IMR-90 (cell line): ENCODE measurements at regions not wholly inside any gene's neighbourhood (a gene's known extent, or its start where the extent isn't known, plus 50 kb on each side); places are given as distances from the start of the nearest gene placed in this dataset.

Source experiments
- ATAC-seq: fragments of 200-7000 bp; cut with Tn5 transposase; 2 replicates; pipeline ENCODE4 v1.9.1; 2020; ENCODE audit warnings: low read depth, mild to moderate bottlenecking, moderate library complexity
- BruUV-seq: library from RNA; stranded (reverse); fragments of 400-500 nt; replicated peaks from 2 replicates; lab custom pipeline; 2021; lab: Mats Ljungman, UMichigan
- CTCF ChIA-PET: fragments of 300-600 bp; formaldehyde crosslinking; extraction: SDS; loops from one replicate; lab custom pipeline; 2021; ENCODE audit warnings: antibody characterized with exemption; lab: Yijun Ruan, JAX
- POLR2A ChIA-PET: fragments of 300-600 bp; sonication (Branson Sonifier 250); formaldehyde crosslinking; loops from one replicate; lab custom pipeline; 2022; ENCODE audit warnings: antibody characterized with exemption; ENCODE audit not compliant: unreplicated experiment; lab: Charles Lee
- DNase-seq: peaks from one replicate; pipeline ENCODE4 v3.0.0; 2013
- H2AFZ ChIP-seq: replicated peaks from 2 replicates; pipeline ENCODE3; 2013; ENCODE audit warnings: low read length, mild to moderate bottlenecking; ENCODE audit not compliant: poor library complexity
- H2AK5ac ChIP-seq: 2 replicates; pipeline ENCODE4 v1.6.1; 2013; ENCODE audit warnings: low read depth, low read length, inconsistent platforms
- H2AK9ac ChIP-seq: replicated peaks from 2 replicates; pipeline ENCODE3; 2013; ENCODE audit warnings: mild to moderate bottlenecking, low read depth, low read length, moderate library complexity; ENCODE audit not compliant: poor library complexity
- H2BK120ac ChIP-seq: 2 replicates; pipeline ENCODE4 v1.6.1; 2013; ENCODE audit warnings: low read depth, low read length, inconsistent platforms
- H2BK15ac ChIP-seq: 3 replicates; pipeline ENCODE4 v1.6.1; 2013; ENCODE audit warnings: low read depth, low read length, inconsistent platforms
- H2BK20ac ChIP-seq: 2 replicates; pipeline ENCODE4 v1.6.1; 2013; ENCODE audit warnings: low read depth, mild to moderate bottlenecking, inconsistent platforms, low read length, moderate library complexity
- H2BK5ac ChIP-seq: 2 replicates; pipeline ENCODE4 v1.6.1; 2013; ENCODE audit warnings: mild to moderate bottlenecking, low read depth, low read length, inconsistent platforms; ENCODE audit not compliant: poor library complexity, severe bottlenecking
- H3K14ac ChIP-seq: replicated peaks from 2 replicates; pipeline ENCODE4 v1.6.1; 2013; ENCODE audit warnings: low read depth, low read length, inconsistent platforms
- H3K18ac ChIP-seq: 2 replicates; pipeline ENCODE4 v1.6.1; 2013; ENCODE audit warnings: low read depth, low read length, control low read depth
- H3K23ac ChIP-seq: 2 replicates; pipeline ENCODE4 v1.6.1; 2013; ENCODE audit warnings: low read depth, low read length, inconsistent platforms
- H3K27ac ChIP-seq: 2 replicates; pipeline ENCODE4 v1.5.1; 2013; ENCODE audit warnings: mild to moderate bottlenecking, control low read depth, low read length; ENCODE audit not compliant: insufficient read depth
- H3K27me3 ChIP-seq: 2 replicates; pipeline ENCODE4 v1.6.1; 2013; ENCODE audit warnings: low read length; ENCODE audit not compliant: control insufficient read depth, insufficient read depth
- H3K36me3 ChIP-seq: 2 replicates; pipeline ENCODE4 v1.6.1; 2013; ENCODE audit warnings: low read length, mixed read lengths; ENCODE audit not compliant: control insufficient read depth, insufficient read depth
- H3K4ac ChIP-seq: 2 replicates; pipeline ENCODE4 v1.6.1; 2013; ENCODE audit warnings: low read depth, low read length, inconsistent platforms
- H3K4me1 ChIP-seq: 2 replicates; pipeline ENCODE4 v1.6.1; 2013; ENCODE audit warnings: low read length, mixed read lengths; ENCODE audit not compliant: control insufficient read depth, insufficient read depth
- H3K4me2 ChIP-seq: 2 replicates; pipeline ENCODE4 v1.6.1; 2013; ENCODE audit warnings: low read depth, mild to moderate bottlenecking, control low read depth, low read length, moderate library complexity
- H3K4me3 ChIP-seq: 2 replicates; pipeline ENCODE4 v1.5.1; 2013; ENCODE audit warnings: low read depth, mild to moderate bottlenecking, control low read depth, low read length, moderate library complexity; ENCODE audit not compliant: insufficient read depth
- H3K56ac ChIP-seq: 2 replicates; pipeline ENCODE4 v1.6.1; 2013; ENCODE audit warnings: low read length, inconsistent platforms; ENCODE audit not compliant: insufficient read depth; ENCODE audit errors: extremely low read depth
- H3K79me1 ChIP-seq, 2 experiments: 2 replicates each; pipeline ENCODE4 v1.6.1; 2013; ENCODE audit warnings: low read length in 2 of 2, inconsistent platforms in 1 of 2, low read depth in 1 of 2
- H3K9ac ChIP-seq: 2 replicates; pipeline ENCODE4 v1.6.1; 2013; ENCODE audit warnings: low read depth, low read length, control low read depth
- H3K9me1 ChIP-seq: 2 replicates; pipeline ENCODE4 v1.6.1; 2013; ENCODE audit warnings: low read length, inconsistent platforms; ENCODE audit not compliant: insufficient read depth
- H3K9me3 ChIP-seq: 2 replicates; pipeline ENCODE4 v1.6.1; 2013; ENCODE audit warnings: low read length; ENCODE audit not compliant: control insufficient read depth, insufficient read depth
- H4K20me1 ChIP-seq: 2 replicates; pipeline ENCODE4 v1.6.1; 2013; ENCODE audit warnings: low read length, inconsistent platforms; ENCODE audit not compliant: insufficient read depth
- H4K5ac ChIP-seq: 2 replicates; pipeline ENCODE4 v1.6.1; 2013; ENCODE audit warnings: mild to moderate bottlenecking, low read depth, low read length, control low read depth
- H4K8ac ChIP-seq, 2 experiments: 2 replicates each; pipeline ENCODE4 v1.6.1; 2013; ENCODE audit warnings: low read depth in 2 of 2, low read length in 2 of 2, control low read depth in 1 of 2, inconsistent platforms in 1 of 2
- H4K91ac ChIP-seq: 2 replicates; pipeline ENCODE4 v1.6.1; 2013; ENCODE audit warnings: low read depth, low read length, inconsistent platforms; ENCODE audit not compliant: insufficient read depth
- CHD1 ChIP-seq: IDR thresholded peaks from 2 replicates; pipeline ENCODE4 v1.6.1; 2012; ENCODE audit warnings: low read depth, low read length, improper control_type of control experiment
- CTCF ChIP-seq: conservative IDR thresholded peaks from 2 replicates; pipeline ENCODE4 v1.5.1; 2012; ENCODE audit warnings: mild to moderate bottlenecking, low read depth, low read length, improper control_type of control experiment
- RAD21 ChIP-seq: IDR thresholded peaks from 2 replicates; pipeline ENCODE4 v1.6.1; 2012; ENCODE audit warnings: low read length, improper control_type of control experiment
- RCOR1 ChIP-seq: IDR thresholded peaks from 2 replicates; pipeline ENCODE4 v1.6.1; 2012; ENCODE audit warnings: mild to moderate bottlenecking, low read length, improper control_type of control experiment; ENCODE audit not compliant: insufficient replicate concordance
- USF2 ChIP-seq: fragments of 150-350 bp; IDR thresholded peaks from 2 replicates; pipeline ENCODE4 v1.6.1; 2017; ENCODE audit warnings: mild to moderate bottlenecking, antibody characterized with exemption, low read length, low read depth
- WGBS, 2 experiments: methylation state at CpG; one replicate each; pipeline versions ENCODE4 v1.1.5 to v1.1.7; 2013; ENCODE audit warnings: missing lambda C conversion rate in 2 of 2; ENCODE audit not compliant: insufficient read length in 1 of 2; ENCODE audit errors: extremely low coverage in 2 of 2; 5-methylcytosine and 5-hydroxymethylcytosine counted together
- dilution Hi-C: fragments of 300-500 bp; cut with HindIII; formaldehyde crosslinking; loops from one replicate; pipeline ENCODE4 v1.14.3; 2018; ENCODE audit warnings: low sequenced_read_pairs; ENCODE audit not compliant: unreplicated experiment
- in situ Hi-C: fragments of 300-500 bp; cut with MboI; formaldehyde crosslinking; loops from 3 replicates; pipeline ENCODE4 v1.14.3; 2019; ENCODE audit warnings: low sequenced_read_pairs, inconsistent platforms, mixed read lengths
- intact Hi-C: fragments of 100-400 bp; cut with micrococcal nuclease; formaldehyde crosslinking; loops from 2 replicates; pipeline ENCODE4 v1.10.0; 2022

- CTCF ChIA-PET: no interaction called here
These were observed 656.8 kb downstream of the IRX1 start for GRCh38 chr5:4252385-4252784.

More at GRCh38 chr5:4252385-4252784, 656.8 kb downstream of the IRX1 start:
- Histone ChIP-seq H3K23ac (no peak overlapping the region), H4K91ac (no peak overlapping the region), H3K9me1 (no peaks in the 10 kb centered on the region), H3K56ac (no peak overlapping the region), H3K27ac (no peak overlapping the region), H3K27me3 (no peaks in the 10 kb centered on the region), H2AFZ (no peak overlapping the region), H3K4me1 (no peaks in the 10 kb centered on the region), H4K20me1 (no peaks in the 10 kb centered on the region), H2AK9ac (no peak overlapping the region), H2BK20ac (no peak overlapping the region), H2BK120ac (no peak overlapping the region), H3K4me2 (no peak overlapping the region), H2AK5ac (no peak overlapping the region), H3K36me3 (no peaks in the 10 kb centered on the region), H3K79me1 (no peaks in the 10 kb centered on the region), H2BK5ac (no peak overlapping the region), H3K18ac (no peak overlapping the region), H3K4ac (no peak overlapping the region), H4K5ac (no peak overlapping the region), H3K9me3 (peaks cover 17% of the 10 kb centered on the region), H4K8ac (no peak overlapping the region), H3K14ac (no peak overlapping the region), H3K4me3 (no peak overlapping the region), H3K9ac (no peak overlapping the region), H2BK15ac (no peak overlapping the region)
- POLR2A ChIA-PET: no interaction called here
- intact Hi-C loops: no loop called here
- ATAC-seq (no peak), DNase-seq (no peak)
- TF ChIP-seq CTCF (no peak), CHD1 (no peak), RCOR1 (no peak), RAD21 (no peak), USF2 (no peak)
- dilution Hi-C loops: no loop called here
- BruUV-seq: no TSS peak
- in situ Hi-C loops: no loop called here
- 10% methylated on average over 2 of the region's 4 CpGs; no CpG with 5 or more reads in 1 of the 2 experiments for WGBS, 2 experiments
